IMR-90 (cell line): ENCODE measurements at regions not wholly inside any gene's neighbourhood (a gene's known extent, or its start where the extent isn't known, plus 50 kb on each side); places are given as distances from the start of the nearest gene placed in this dataset.

Experiments used
- ATAC-seq: fragments of 200-7000 bp; cut with Tn5 transposase; 2 replicates; pipeline ENCODE4 v1.9.1; 2020; ENCODE audit warnings: low read depth, mild to moderate bottlenecking, moderate library complexity
- BruUV-seq: library from RNA; stranded (reverse); fragments of 400-500 nt; replicated peaks from 2 replicates; lab custom pipeline; 2021; lab: Mats Ljungman, UMichigan
- CTCF ChIA-PET: fragments of 300-600 bp; formaldehyde crosslinking; extraction: SDS; loops from one replicate; lab custom pipeline; 2021; ENCODE audit warnings: antibody characterized with exemption; lab: Yijun Ruan, JAX
- POLR2A ChIA-PET: fragments of 300-600 bp; sonication (Branson Sonifier 250); formaldehyde crosslinking; loops from one replicate; lab custom pipeline; 2022; ENCODE audit warnings: antibody characterized with exemption; ENCODE audit not compliant: unreplicated experiment; lab: Charles Lee
- DNase-seq: peaks from one replicate; pipeline ENCODE4 v3.0.0; 2013
- H2AFZ ChIP-seq: replicated peaks from 2 replicates; pipeline ENCODE3; 2013; ENCODE audit warnings: low read length, mild to moderate bottlenecking; ENCODE audit not compliant: poor library complexity
- H2AK5ac ChIP-seq: 2 replicates; pipeline ENCODE4 v1.6.1; 2013; ENCODE audit warnings: low read depth, low read length, inconsistent platforms
- H2AK9ac ChIP-seq: replicated peaks from 2 replicates; pipeline ENCODE3; 2013; ENCODE audit warnings: mild to moderate bottlenecking, low read depth, low read length, moderate library complexity; ENCODE audit not compliant: poor library complexity
- H2BK120ac ChIP-seq: 2 replicates; pipeline ENCODE4 v1.6.1; 2013; ENCODE audit warnings: low read depth, low read length, inconsistent platforms
- H2BK15ac ChIP-seq: 3 replicates; pipeline ENCODE4 v1.6.1; 2013; ENCODE audit warnings: low read depth, low read length, inconsistent platforms
- H2BK20ac ChIP-seq: 2 replicates; pipeline ENCODE4 v1.6.1; 2013; ENCODE audit warnings: low read depth, mild to moderate bottlenecking, inconsistent platforms, low read length, moderate library complexity
- H2BK5ac ChIP-seq: 2 replicates; pipeline ENCODE4 v1.6.1; 2013; ENCODE audit warnings: mild to moderate bottlenecking, low read depth, low read length, inconsistent platforms; ENCODE audit not compliant: poor library complexity, severe bottlenecking
- H3K14ac ChIP-seq: replicated peaks from 2 replicates; pipeline ENCODE4 v1.6.1; 2013; ENCODE audit warnings: low read depth, low read length, inconsistent platforms
- H3K18ac ChIP-seq: 2 replicates; pipeline ENCODE4 v1.6.1; 2013; ENCODE audit warnings: low read depth, low read length, control low read depth
- H3K23ac ChIP-seq: 2 replicates; pipeline ENCODE4 v1.6.1; 2013; ENCODE audit warnings: low read depth, low read length, inconsistent platforms
- H3K27ac ChIP-seq: 2 replicates; pipeline ENCODE4 v1.5.1; 2013; ENCODE audit warnings: mild to moderate bottlenecking, control low read depth, low read length; ENCODE audit not compliant: insufficient read depth
- H3K27me3 ChIP-seq: 2 replicates; pipeline ENCODE4 v1.6.1; 2013; ENCODE audit warnings: low read length; ENCODE audit not compliant: control insufficient read depth, insufficient read depth
- H3K36me3 ChIP-seq: 2 replicates; pipeline ENCODE4 v1.6.1; 2013; ENCODE audit warnings: low read length, mixed read lengths; ENCODE audit not compliant: control insufficient read depth, insufficient read depth
- H3K4ac ChIP-seq: 2 replicates; pipeline ENCODE4 v1.6.1; 2013; ENCODE audit warnings: low read depth, low read length, inconsistent platforms
- H3K4me1 ChIP-seq: 2 replicates; pipeline ENCODE4 v1.6.1; 2013; ENCODE audit warnings: low read length, mixed read lengths; ENCODE audit not compliant: control insufficient read depth, insufficient read depth
- H3K4me2 ChIP-seq: 2 replicates; pipeline ENCODE4 v1.6.1; 2013; ENCODE audit warnings: low read depth, mild to moderate bottlenecking, control low read depth, low read length, moderate library complexity
- H3K4me3 ChIP-seq: 2 replicates; pipeline ENCODE4 v1.5.1; 2013; ENCODE audit warnings: low read depth, mild to moderate bottlenecking, control low read depth, low read length, moderate library complexity; ENCODE audit not compliant: insufficient read depth
- H3K56ac ChIP-seq: 2 replicates; pipeline ENCODE4 v1.6.1; 2013; ENCODE audit warnings: low read length, inconsistent platforms; ENCODE audit not compliant: insufficient read depth; ENCODE audit errors: extremely low read depth
- H3K79me1 ChIP-seq, 2 experiments: 2 replicates each; pipeline ENCODE4 v1.6.1; 2013; ENCODE audit warnings: low read length in 2 of 2, inconsistent platforms in 1 of 2, low read depth in 1 of 2
- H3K9ac ChIP-seq: 2 replicates; pipeline ENCODE4 v1.6.1; 2013; ENCODE audit warnings: low read depth, low read length, control low read depth
- H3K9me1 ChIP-seq: 2 replicates; pipeline ENCODE4 v1.6.1; 2013; ENCODE audit warnings: low read length, inconsistent platforms; ENCODE audit not compliant: insufficient read depth
- H3K9me3 ChIP-seq: 2 replicates; pipeline ENCODE4 v1.6.1; 2013; ENCODE audit warnings: low read length; ENCODE audit not compliant: control insufficient read depth, insufficient read depth
- H4K20me1 ChIP-seq: 2 replicates; pipeline ENCODE4 v1.6.1; 2013; ENCODE audit warnings: low read length, inconsistent platforms; ENCODE audit not compliant: insufficient read depth
- H4K5ac ChIP-seq: 2 replicates; pipeline ENCODE4 v1.6.1; 2013; ENCODE audit warnings: mild to moderate bottlenecking, low read depth, low read length, control low read depth
- H4K8ac ChIP-seq, 2 experiments: 2 replicates each; pipeline ENCODE4 v1.6.1; 2013; ENCODE audit warnings: low read depth in 2 of 2, low read length in 2 of 2, control low read depth in 1 of 2, inconsistent platforms in 1 of 2
- H4K91ac ChIP-seq: 2 replicates; pipeline ENCODE4 v1.6.1; 2013; ENCODE audit warnings: low read depth, low read length, inconsistent platforms; ENCODE audit not compliant: insufficient read depth
- BHLHE40 ChIP-seq: fragments of 150-350 bp; IDR thresholded peaks from 2 replicates; pipeline ENCODE4 v1.6.1; 2016; ENCODE audit warnings: mild to moderate bottlenecking, low read depth, low read length
- CEBPB ChIP-seq: IDR thresholded peaks from 2 replicates; pipeline ENCODE4 v1.6.1; 2012; ENCODE audit warnings: low read depth, low read length, improper control_type of control experiment
- CHD1 ChIP-seq: IDR thresholded peaks from 2 replicates; pipeline ENCODE4 v1.6.1; 2012; ENCODE audit warnings: low read depth, low read length, improper control_type of control experiment
- CTCF ChIP-seq: conservative IDR thresholded peaks from 2 replicates; pipeline ENCODE4 v1.5.1; 2012; ENCODE audit warnings: mild to moderate bottlenecking, low read depth, low read length, improper control_type of control experiment
- ELK1 ChIP-seq: fragments of 150-350 bp; IDR thresholded peaks from 2 replicates; pipeline ENCODE4 v1.6.1; 2016; ENCODE audit warnings: low read depth, mild to moderate bottlenecking, low read length, moderate library complexity, borderline replicate concordance
- FOS ChIP-seq: fragments of 150-350 bp; IDR thresholded peaks from 2 replicates; pipeline ENCODE4 v1.6.1; 2016; ENCODE audit warnings: low read depth, low read length
- MAFK ChIP-seq: IDR thresholded peaks from 2 replicates; pipeline ENCODE4 v1.6.1; 2012; ENCODE audit warnings: low read depth, low read length, improper control_type of control experiment
- MAZ ChIP-seq: IDR thresholded peaks from 2 replicates; pipeline ENCODE4 v1.6.1; 2012; ENCODE audit warnings: low read depth, mild to moderate bottlenecking, low read length, improper control_type of control experiment, moderate library complexity, borderline replicate concordance
- MXI1 ChIP-seq: IDR thresholded peaks from 2 replicates; pipeline ENCODE4 v1.6.1; 2012; ENCODE audit warnings: low read depth, mild to moderate bottlenecking, low read length, moderate library complexity, borderline replicate concordance
- NFE2L2 ChIP-seq: fragments of 150-350 bp; IDR thresholded peaks from 2 replicates; pipeline ENCODE4 v1.6.1; 2016; ENCODE audit warnings: low read depth, mild to moderate bottlenecking, low read length
- POLR2A ChIP-seq: IDR thresholded peaks from 2 replicates; pipeline ENCODE4 v1.6.1; 2012; ENCODE audit warnings: mild to moderate bottlenecking, low read depth, low read length
- RAD21 ChIP-seq: IDR thresholded peaks from 2 replicates; pipeline ENCODE4 v1.6.1; 2012; ENCODE audit warnings: low read length, improper control_type of control experiment
- RCOR1 ChIP-seq: IDR thresholded peaks from 2 replicates; pipeline ENCODE4 v1.6.1; 2012; ENCODE audit warnings: mild to moderate bottlenecking, low read length, improper control_type of control experiment; ENCODE audit not compliant: insufficient replicate concordance
- RFX5 ChIP-seq: IDR thresholded peaks from 2 replicates; pipeline ENCODE4 v1.8.0; 2012; ENCODE audit warnings: low read depth, mild to moderate bottlenecking, low read length, moderate library complexity
- SMC3 ChIP-seq: fragments of 150-350 bp; IDR thresholded peaks from 2 replicates; pipeline ENCODE4 v1.6.1; 2016; ENCODE audit warnings: low read depth, mild to moderate bottlenecking, antibody characterized with exemption, low read length, moderate library complexity
- WGBS, 2 experiments: methylation state at CpG; one replicate each; pipeline versions ENCODE4 v1.1.5 to v1.1.7; 2013; ENCODE audit warnings: missing lambda C conversion rate in 2 of 2; ENCODE audit not compliant: insufficient read length in 1 of 2; ENCODE audit errors: extremely low coverage in 2 of 2; 5-methylcytosine and 5-hydroxymethylcytosine counted together
- dilution Hi-C: fragments of 300-500 bp; cut with HindIII; formaldehyde crosslinking; loops from one replicate; pipeline ENCODE4 v1.14.3; 2018; ENCODE audit warnings: low sequenced_read_pairs; ENCODE audit not compliant: unreplicated experiment
- in situ Hi-C: fragments of 300-500 bp; cut with MboI; formaldehyde crosslinking; loops from 3 replicates; pipeline ENCODE4 v1.14.3; 2019; ENCODE audit warnings: low sequenced_read_pairs, inconsistent platforms, mixed read lengths
- intact Hi-C: fragments of 100-400 bp; cut with micrococcal nuclease; formaldehyde crosslinking; loops from 2 replicates; pipeline ENCODE4 v1.10.0; 2022
- TF ChIP-seq, protein P1 (sequence below): fragments of 150-350 bp; IDR thresholded peaks from 2 replicates; pipeline ENCODE4 v1.6.1; 2017; ENCODE audit warnings: mild to moderate bottlenecking, antibody characterized with exemption, low read length, low read depth

DNA sequence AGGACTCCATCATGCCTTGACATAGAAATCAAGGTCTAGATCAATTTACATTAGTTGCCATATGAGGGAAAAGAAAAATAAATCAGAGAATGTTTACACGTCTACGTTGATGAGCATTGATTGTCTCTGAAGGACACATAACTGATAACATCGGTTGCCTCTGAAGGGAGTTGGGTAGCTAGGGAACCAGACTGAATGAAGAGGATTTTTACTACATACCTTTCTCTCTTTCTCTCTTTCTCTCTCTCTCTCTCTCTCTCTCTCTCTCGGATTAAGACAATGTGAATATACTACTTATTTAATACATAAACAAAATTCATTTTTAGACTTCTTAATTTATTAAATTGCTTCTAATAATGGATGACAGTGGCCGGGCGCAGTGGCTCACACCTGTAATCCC lies 118.4 kb upstream of the DAPK1 start:
- POLR2A ChIA-PET = no interaction called here
- H3K36me3 ChIP-seq = no peaks in the 10 kb centered on the region
- WGBS, 2 experiments = no CpG with 5 or more reads among the region's 6 CpGs
- no peak overlapping the region for H3K4me2 ChIP-seq
- no peak overlapping the region for H3K14ac ChIP-seq
- no TSS peak for BruUV-seq
- ATAC-seq (no peak), DNase-seq (no peak)
- no peaks in the 10 kb centered on the region for H4K20me1 ChIP-seq
- in situ Hi-C loops = no loop called here
- no peak overlapping the region for H2BK5ac ChIP-seq
- H3K27me3 ChIP-seq = no peaks in the 10 kb centered on the region
- no peak overlapping the region for H3K9ac ChIP-seq
- H3K18ac ChIP-seq = no peak overlapping the region
- no peak overlapping the region for H3K23ac ChIP-seq
- intact Hi-C loops = no loop called here
- peaks cover 2% of the 10 kb centered on the region; the same call in 1 of the 2 replicates for H3K4me1 ChIP-seq
- no peak overlapping the region for H3K56ac ChIP-seq
- H2BK20ac ChIP-seq = no peak overlapping the region
- TF ChIP-seq POLR2A = no peak
- TF ChIP-seq RAD21 = no peak
- no peak for TF ChIP-seq BHLHE40
- no peak for TF ChIP-seq CTCF
- TF ChIP-seq, protein P1, sequence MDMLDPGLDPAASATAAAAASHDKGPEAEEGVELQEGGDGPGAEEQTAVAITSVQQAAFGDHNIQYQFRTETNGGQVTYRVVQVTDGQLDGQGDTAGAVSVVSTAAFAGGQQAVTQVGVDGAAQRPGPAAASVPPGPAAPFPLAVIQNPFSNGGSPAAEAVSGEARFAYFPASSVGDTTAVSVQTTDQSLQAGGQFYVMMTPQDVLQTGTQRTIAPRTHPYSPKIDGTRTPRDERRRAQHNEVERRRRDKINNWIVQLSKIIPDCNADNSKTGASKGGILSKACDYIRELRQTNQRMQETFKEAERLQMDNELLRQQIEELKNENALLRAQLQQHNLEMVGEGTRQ = no peak
- no peak for TF ChIP-seq FOS
- TF ChIP-seq CEBPB = no peak
- TF ChIP-seq MXI1 = no peak
- TF ChIP-seq MAFK = no peak
- TF ChIP-seq SMC3 = no peak
- no peak for TF ChIP-seq RFX5
- TF ChIP-seq RCOR1 = no peak
- TF ChIP-seq NFE2L2 = no peak
- no peak for TF ChIP-seq MAZ
- no peak for TF ChIP-seq CHD1
- no peak for TF ChIP-seq ELK1
- H4K91ac ChIP-seq = no peak overlapping the region
- H4K8ac ChIP-seq = no peak overlapping the region
- H3K79me1 ChIP-seq = no peaks in the 10 kb centered on the region
- H2BK120ac ChIP-seq = no peak overlapping the region
- no peak overlapping the region for H2AK9ac ChIP-seq
- no peak overlapping the region for H2AK5ac ChIP-seq
- CTCF ChIA-PET = no interaction called here
- H2AFZ ChIP-seq = no peak overlapping the region
- no peak overlapping the region for H2BK15ac ChIP-seq
- H3K4me3 ChIP-seq = no peak overlapping the region
- no peak overlapping the region for H4K5ac ChIP-seq
- H3K9me3 ChIP-seq = no peaks in the 10 kb centered on the region
- dilution Hi-C loops = no loop called here
- H3K4ac ChIP-seq = no peak overlapping the region
- no peak overlapping the region for H3K27ac ChIP-seq
- H3K9me1 ChIP-seq = no peaks in the 10 kb centered on the region
